H9 (cell line): ENCODE measurements at regions not wholly inside any gene's neighbourhood (a gene's known extent, or its start where the extent isn't known, plus 50 kb on each side); places are given as distances from the start of the nearest gene placed in this dataset.

Source experiments
- DNase-seq: peaks from one replicate; pipeline ENCODE4 v3.0.0-alpha.2; 2017
- H2AFZ ChIP-seq: one replicate; pipeline ENCODE4 v1.6.1; 2013; ENCODE audit warnings: mild to moderate bottlenecking, low read length, control low read depth, moderate library complexity
- H2AK5ac ChIP-seq: 2 replicates; pipeline ENCODE4 v1.6.1; 2013; ENCODE audit warnings: low read length, control low read depth, mixed read lengths; ENCODE audit not compliant: insufficient read length
- H2BK120ac ChIP-seq: one replicate; pipeline ENCODE4 v1.6.1; 2013; ENCODE audit warnings: low read depth, mild to moderate bottlenecking, low read length, control low read depth, inconsistent platforms; ENCODE audit not compliant: poor library complexity, severe bottlenecking
- H2BK12ac ChIP-seq: 2 replicates; pipeline ENCODE4 v1.6.1; 2013; ENCODE audit warnings: low read length, control low read depth, mixed read lengths, low read depth; ENCODE audit not compliant: insufficient read length
- H2BK15ac ChIP-seq: 2 replicates; pipeline ENCODE4 v1.6.1; 2013; ENCODE audit warnings: low read depth, low read length, control low read depth
- H2BK20ac ChIP-seq: one replicate; pipeline ENCODE4 v1.6.1; 2013; ENCODE audit warnings: low read depth, mild to moderate bottlenecking, low read length, control low read depth, inconsistent platforms; ENCODE audit not compliant: poor library complexity, severe bottlenecking
- H2BK5ac ChIP-seq: 2 replicates; pipeline ENCODE4 v1.6.1; 2013; ENCODE audit warnings: low read length, control low read depth, mixed read lengths; ENCODE audit not compliant: insufficient read length
- H3K14ac ChIP-seq: 2 replicates; pipeline ENCODE4 v1.6.1; 2013; ENCODE audit warnings: low read length, control low read depth; ENCODE audit not compliant: insufficient read depth
- H3K18ac ChIP-seq: 2 replicates; pipeline ENCODE4 v1.6.1; 2013; ENCODE audit warnings: low read depth, mild to moderate bottlenecking, mixed read lengths, low read length, control low read depth; ENCODE audit not compliant: insufficient read length
- H3K23ac ChIP-seq: 2 replicates; pipeline ENCODE4 v1.6.1; 2013; ENCODE audit warnings: low read length, control low read depth, mixed read lengths, low read depth; ENCODE audit not compliant: insufficient read length
- H3K23me2 ChIP-seq: 2 replicates; pipeline ENCODE4 v1.6.1; 2013; ENCODE audit warnings: low read depth, mild to moderate bottlenecking, mixed read lengths, low read length, control low read depth; ENCODE audit not compliant: insufficient read length, poor library complexity, severe bottlenecking
- H3K27ac ChIP-seq: 2 replicates; pipeline ENCODE4 v1.5.1; 2013; ENCODE audit warnings: low read length, control low read depth, mixed read lengths, low read depth; ENCODE audit not compliant: insufficient read length
- H3K27me3 ChIP-seq: 2 replicates; pipeline ENCODE4 v1.6.1; 2013; ENCODE audit warnings: low read length, control low read depth, inconsistent platforms; ENCODE audit not compliant: insufficient read depth
- H3K4ac ChIP-seq: 2 replicates; pipeline ENCODE4 v1.6.1; 2013; ENCODE audit warnings: low read depth, mild to moderate bottlenecking, control low read depth, inconsistent platforms, low read length, moderate library complexity
- H3K4me1 ChIP-seq: 2 replicates; pipeline ENCODE4 v1.6.1; 2013; ENCODE audit warnings: low read length, control low read depth, inconsistent platforms; ENCODE audit not compliant: insufficient read depth
- H3K4me2 ChIP-seq: 2 replicates; pipeline ENCODE4 v1.6.1; 2013; ENCODE audit warnings: low read length, control low read depth, mixed read lengths; ENCODE audit not compliant: insufficient read length, insufficient read depth
- H3K56ac ChIP-seq: 2 replicates; pipeline ENCODE4 v1.6.1; 2013; ENCODE audit warnings: low read depth, mild to moderate bottlenecking, mixed read lengths, low read length, control low read depth; ENCODE audit not compliant: insufficient read length
- H3K79me1 ChIP-seq: 2 replicates; pipeline ENCODE4 v1.6.1; 2013; ENCODE audit warnings: low read depth, mild to moderate bottlenecking, moderate library complexity, low read length, control low read depth, inconsistent platforms; ENCODE audit not compliant: insufficient read depth, poor library complexity, severe bottlenecking
- H3K79me2 ChIP-seq: 2 replicates; pipeline ENCODE4 v1.6.1; 2013; ENCODE audit warnings: low read length, control low read depth, inconsistent platforms; ENCODE audit not compliant: insufficient read depth
- H3K9ac ChIP-seq: 2 replicates; pipeline ENCODE4 v1.6.1; 2013; ENCODE audit warnings: low read length, control low read depth, mixed read lengths; ENCODE audit not compliant: insufficient read length; ENCODE audit errors: extremely low read depth
- H3K9me3 ChIP-seq: one replicate; pipeline ENCODE4 v1.6.1; 2013; ENCODE audit warnings: low read depth, low read length, inconsistent platforms; ENCODE audit not compliant: control insufficient read depth
- H3T11ph ChIP-seq: one replicate; pipeline ENCODE4 v1.6.1; 2013; ENCODE audit warnings: mild to moderate bottlenecking, low read length, control low read depth, inconsistent platforms
- H4K20me1 ChIP-seq: one replicate; pipeline ENCODE4 v1.6.1; 2013; ENCODE audit not compliant: control insufficient read depth, insufficient read length, insufficient read depth
- H4K5ac ChIP-seq: 2 replicates; pipeline ENCODE4 v1.6.1; 2013; ENCODE audit warnings: low read depth, mild to moderate bottlenecking, mixed read lengths, low read length, control low read depth; ENCODE audit not compliant: insufficient read length
- H4K8ac ChIP-seq: replicated peaks from 2 replicates; pipeline ENCODE4 v1.6.1; 2013; ENCODE audit warnings: low read length, control low read depth, mixed read lengths, low read depth; ENCODE audit not compliant: insufficient read length
- H4K91ac ChIP-seq: 2 replicates; pipeline ENCODE4 v1.6.1; 2013; ENCODE audit warnings: low read depth, mild to moderate bottlenecking, moderate library complexity, mixed read lengths, low read length, control low read depth; ENCODE audit not compliant: insufficient read length
- H3K27ac Mint-ChIP-seq, 3 experiments: 2 replicates in 2 of 3; 3 replicates in 1 of 3; pipeline ENCODE4 v1.8.0; 2020 to 2021; ENCODE audit warnings: mixed read lengths in 3 of 3, mild to moderate bottlenecking in 1 of 3, moderate library complexity in 1 of 3
- H3K27me3 Mint-ChIP-seq: 2 replicates; pipeline ENCODE4 v1.8.0; 2021; ENCODE audit warnings: low read depth, mild to moderate bottlenecking, moderate library complexity, mixed read lengths
- H3K36me3 Mint-ChIP-seq, 3 experiments: 2 replicates in 2 of 3; 3 replicates in 1 of 3; pipeline ENCODE4 v1.8.0; 2020 to 2021; ENCODE audit warnings: low read depth in 3 of 3, mixed read lengths in 3 of 3; ENCODE audit not compliant: insufficient read depth in 1 of 3
- H3K4me1 Mint-ChIP-seq, 2 experiments: 2 replicates each; pipeline ENCODE4 v1.8.0; 2020; ENCODE audit warnings: mixed read lengths in 2 of 2
- H3K4me3 Mint-ChIP-seq, 2 experiments: 2 replicates in 1 of 2; 3 replicates in 1 of 2; pipeline ENCODE4 v1.8.0; 2020 to 2021; ENCODE audit warnings: mild to moderate bottlenecking in 2 of 2, mixed read lengths in 2 of 2, moderate library complexity in 1 of 2
- H3K9me3 Mint-ChIP-seq, 2 experiments: 2 replicates in 1 of 2; 3 replicates in 1 of 2; pipeline ENCODE4 v1.8.0; 2020; ENCODE audit warnings: mild to moderate bottlenecking in 2 of 2, mixed read lengths in 2 of 2, moderate library complexity in 1 of 2
- WGBS: extraction: QIAGEN DNeasy Blood & Tissue Kit; methylation state at CpG from one replicate; pipeline ENCODE4 v1.1.7; 2013; ENCODE audit warnings: missing lambda C conversion rate, low lambda C conversion rate, mixed read lengths; ENCODE audit not compliant: insufficient read length; ENCODE audit errors: extremely low coverage; 5-methylcytosine and 5-hydroxymethylcytosine counted together
- TF ChIP-seq, protein P1 (sequence below): fragments of 200-600 bp; sonication (generic); conservative IDR thresholded peaks from 3 replicates; pipeline ENCODE4 v1.8.0; 2021; ENCODE audit warnings: antibody characterized with exemption, mild to moderate bottlenecking

DNA sequence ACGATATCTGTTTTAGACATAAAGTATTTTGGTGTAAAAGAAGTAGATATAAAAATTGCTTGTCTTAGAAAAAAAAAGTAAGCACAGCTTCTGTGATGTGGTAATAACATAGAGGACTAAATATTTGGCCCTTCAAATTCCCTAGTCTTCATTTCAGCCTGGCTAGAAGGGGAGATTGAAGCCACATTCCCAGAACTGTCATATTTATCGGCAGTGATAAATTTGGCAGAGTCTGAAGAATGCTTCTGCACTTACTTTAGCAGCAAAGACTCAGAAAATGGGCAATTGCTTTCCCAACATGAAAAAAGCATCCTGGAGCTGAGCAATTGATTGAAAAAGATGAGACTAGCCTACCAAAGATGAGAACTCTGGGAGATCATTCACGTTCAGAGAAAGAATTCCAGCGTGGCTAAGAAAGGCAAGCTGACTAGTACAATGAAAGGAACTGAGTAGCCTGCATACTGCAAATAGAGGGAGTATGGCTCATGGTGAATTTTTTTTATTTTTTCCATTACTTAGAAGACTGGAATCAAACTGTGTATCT is 278.7 kb upstream of the KLHL29 start:
- no peaks in the 10 kb centered on the region; the same call in 1 of the 2 replicates for H3K27me3 Mint-ChIP-seq
- no peak overlapping the region for H2BK15ac ChIP-seq
- no peak overlapping the region for H3K4ac ChIP-seq
- no peak overlapping the region for H3K4me3 Mint-ChIP-seq
- H2AK5ac ChIP-seq = no peak overlapping the region
- H3K9me3 ChIP-seq = no peaks in the 10 kb centered on the region
- H4K5ac ChIP-seq = no peak overlapping the region
- H3K36me3 Mint-ChIP-seq = 0 out of 7 replicates have a peak, but pooled peaks cover 0 to 7% (median 2%) of the 10 kb centered on the region in 3 experiments
- no peak overlapping the region for H3K56ac ChIP-seq
- H2BK5ac ChIP-seq = no peak overlapping the region
- no peak overlapping the region for H3T11ph ChIP-seq
- H4K20me1 ChIP-seq = no peaks in the 10 kb centered on the region
- no peak overlapping the region for H3K14ac ChIP-seq
- no peak for DNase-seq
- H4K8ac ChIP-seq = no peak overlapping the region
- no peak overlapping the region for H3K27ac ChIP-seq
- no peak overlapping the region for H3K9ac ChIP-seq
- H3K23me2 ChIP-seq = no peaks in the 10 kb centered on the region
- no peak overlapping the region for H2BK120ac ChIP-seq
- H3K4me1 Mint-ChIP-seq = no peaks in the 10 kb centered on the region
- no peak overlapping the region for H3K18ac ChIP-seq
- H2BK20ac ChIP-seq = no peak overlapping the region
- WGBS = 100% methylated on average over 1 of the region's 4 CpGs
- H4K91ac ChIP-seq = no peak overlapping the region
- no peaks in the 10 kb centered on the region for H3K27me3 ChIP-seq
- H3K4me1 ChIP-seq = no peaks in the 10 kb centered on the region
- H3K79me2 ChIP-seq = no peaks in the 10 kb centered on the region
- no peak overlapping the region for H3K23ac ChIP-seq
- H3K9me3 Mint-ChIP-seq = peaks cover 10 to 12% of the 10 kb centered on the region in 2 experiments; a peak in 4 of 5 replicates
- H3K27ac Mint-ChIP-seq = no peak overlapping the region
- TF ChIP-seq, protein P1, sequence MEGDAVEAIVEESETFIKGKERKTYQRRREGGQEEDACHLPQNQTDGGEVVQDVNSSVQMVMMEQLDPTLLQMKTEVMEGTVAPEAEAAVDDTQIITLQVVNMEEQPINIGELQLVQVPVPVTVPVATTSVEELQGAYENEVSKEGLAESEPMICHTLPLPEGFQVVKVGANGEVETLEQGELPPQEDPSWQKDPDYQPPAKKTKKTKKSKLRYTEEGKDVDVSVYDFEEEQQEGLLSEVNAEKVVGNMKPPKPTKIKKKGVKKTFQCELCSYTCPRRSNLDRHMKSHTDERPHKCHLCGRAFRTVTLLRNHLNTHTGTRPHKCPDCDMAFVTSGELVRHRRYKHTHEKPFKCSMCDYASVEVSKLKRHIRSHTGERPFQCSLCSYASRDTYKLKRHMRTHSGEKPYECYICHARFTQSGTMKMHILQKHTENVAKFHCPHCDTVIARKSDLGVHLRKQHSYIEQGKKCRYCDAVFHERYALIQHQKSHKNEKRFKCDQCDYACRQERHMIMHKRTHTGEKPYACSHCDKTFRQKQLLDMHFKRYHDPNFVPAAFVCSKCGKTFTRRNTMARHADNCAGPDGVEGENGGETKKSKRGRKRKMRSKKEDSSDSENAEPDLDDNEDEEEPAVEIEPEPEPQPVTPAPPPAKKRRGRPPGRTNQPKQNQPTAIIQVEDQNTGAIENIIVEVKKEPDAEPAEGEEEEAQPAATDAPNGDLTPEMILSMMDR = no peak
- H2BK12ac ChIP-seq = no peak overlapping the region
- H3K79me1 ChIP-seq = no peaks in the 10 kb centered on the region
- no peak overlapping the region for H3K4me2 ChIP-seq
- no peak overlapping the region for H2AFZ ChIP-seq
